ENCODE measurements at regions not wholly inside any gene's neighbourhood (a gene's known extent, or its start where the extent isn't known, plus 50 kb on each side); places are given as distances from the start of the nearest gene placed in this dataset.

DNA sequence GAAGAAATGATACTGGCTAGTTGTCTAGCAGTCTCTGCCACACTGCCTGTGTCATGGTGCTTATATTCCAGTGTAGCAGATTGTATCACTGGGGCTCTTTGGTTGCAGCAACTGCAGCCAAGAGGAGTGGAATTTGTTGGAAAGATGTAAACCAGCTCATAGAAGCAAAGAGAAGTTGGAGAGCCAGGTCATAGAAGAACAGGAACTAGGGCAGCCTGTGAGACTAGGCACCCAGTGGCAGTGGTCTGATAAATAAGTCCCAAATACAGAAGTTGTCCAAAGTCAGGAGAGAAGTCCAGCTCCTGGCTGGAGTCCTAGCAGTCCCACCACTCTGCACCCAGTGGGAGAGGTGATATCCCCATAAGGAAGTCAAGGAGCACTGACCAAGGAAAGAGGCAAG is 172.5 kb upstream of the ARID2 start:
- H3K27ac ChIP-seq (ENCODE audit: low read length), result no peak overlapping the region
- H2AFZ ChIP-seq (ENCODE audit: low read length), result no peak overlapping the region
- no peak overlapping the region for H3K4me2 ChIP-seq (ENCODE audit: low read depth, low read length)
- no peak overlapping the region for H3K9ac ChIP-seq (ENCODE audit: low read length)
- no peak for DNase-seq
- no peaks in the 10 kb centered on the region for H3K9me2 ChIP-seq (replicated peaks; ENCODE audit: insufficient read depth, low read length)
- H3K9me3 ChIP-seq (replicated peaks; ENCODE audit: insufficient read depth, low read length), result no peaks in the 10 kb centered on the region
- H3K36me3 ChIP-seq (replicated peaks; ENCODE audit: insufficient read depth, low read length), result no peaks in the 10 kb centered on the region
- H3K4me1 ChIP-seq (ENCODE audit: low read length), result no peaks in the 10 kb centered on the region
- no peaks in the 10 kb centered on the region for H3K79me2 ChIP-seq (ENCODE audit: low read length)
- no peaks in the 10 kb centered on the region for H3F3A ChIP-seq (ENCODE audit: insufficient read depth, low read length)
- no peaks in the 10 kb centered on the region for H3K27me3 ChIP-seq (replicated peaks; ENCODE audit: insufficient read depth, low read length)
- no peak overlapping the region for H3K4me3 ChIP-seq (ENCODE audit: low read length)
- TF ChIP-seq EZH2 (optimal IDR thresholded peaks at IDR 0.05; ENCODE audit: low read depth, low read length) (no peak), EZH2phosphoT487 (IDR thresholded peaks at IDR 0.05; ENCODE audit: low read length) (no peak), CTCF (IDR thresholded peaks at IDR 0.05; ENCODE audit: low read length) (no peak)
- H4K20me1 ChIP-seq (ENCODE audit: insufficient read depth, low read length), result no peaks in the 10 kb centered on the region

DNA sequence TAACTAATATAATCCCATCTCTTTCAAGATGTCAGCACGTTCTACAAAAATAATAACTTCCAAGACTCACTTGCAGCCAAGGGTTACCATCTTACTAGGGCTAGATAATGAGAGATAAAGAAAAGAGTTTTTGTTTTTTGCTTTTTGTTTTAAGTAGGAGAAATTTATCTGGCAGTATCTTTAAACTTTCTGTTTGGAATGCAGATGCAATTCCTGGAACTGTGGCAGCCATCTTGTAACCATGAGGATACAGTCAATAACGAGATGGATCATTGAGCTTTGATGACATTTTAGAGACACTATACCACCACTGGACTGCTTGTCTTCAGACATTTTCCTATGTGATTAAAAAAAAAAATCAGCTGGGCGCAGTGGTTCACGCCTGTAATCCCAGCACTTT is 171.2 kb upstream of the ARID2 start:
- Histone ChIP-seq H3K9me2 (replicated peaks; ENCODE audit: insufficient read depth, low read length) (no peaks in the 10 kb centered on the region), H3K4me3 (ENCODE audit: low read length) (no peak overlapping the region), H3K79me2 (ENCODE audit: low read length) (no peaks in the 10 kb centered on the region), H3K36me3 (replicated peaks; ENCODE audit: insufficient read depth, low read length) (no peaks in the 10 kb centered on the region), H3K4me2 (ENCODE audit: low read depth, low read length) (no peak overlapping the region), H4K20me1 (ENCODE audit: insufficient read depth, low read length) (no peaks in the 10 kb centered on the region), H3K4me1 (ENCODE audit: low read length) (no peaks in the 10 kb centered on the region), H3K27me3 (replicated peaks; ENCODE audit: insufficient read depth, low read length) (no peaks in the 10 kb centered on the region), H3K9me3 (replicated peaks; ENCODE audit: insufficient read depth, low read length) (no peaks in the 10 kb centered on the region), H3F3A (ENCODE audit: insufficient read depth, low read length) (no peaks in the 10 kb centered on the region), H3K27ac (ENCODE audit: low read length) (no peak overlapping the region), H2AFZ (ENCODE audit: low read length) (no peak overlapping the region), H3K9ac (ENCODE audit: low read length) (no peak overlapping the region)
- no peak for DNase-seq
- TF ChIP-seq EZH2phosphoT487 (IDR thresholded peaks at IDR 0.05; ENCODE audit: low read length), result no peak
- TF ChIP-seq EZH2 (optimal IDR thresholded peaks at IDR 0.05; ENCODE audit: low read depth, low read length), result no peak
- no peak for TF ChIP-seq CTCF (IDR thresholded peaks at IDR 0.05; ENCODE audit: low read length)

DNA sequence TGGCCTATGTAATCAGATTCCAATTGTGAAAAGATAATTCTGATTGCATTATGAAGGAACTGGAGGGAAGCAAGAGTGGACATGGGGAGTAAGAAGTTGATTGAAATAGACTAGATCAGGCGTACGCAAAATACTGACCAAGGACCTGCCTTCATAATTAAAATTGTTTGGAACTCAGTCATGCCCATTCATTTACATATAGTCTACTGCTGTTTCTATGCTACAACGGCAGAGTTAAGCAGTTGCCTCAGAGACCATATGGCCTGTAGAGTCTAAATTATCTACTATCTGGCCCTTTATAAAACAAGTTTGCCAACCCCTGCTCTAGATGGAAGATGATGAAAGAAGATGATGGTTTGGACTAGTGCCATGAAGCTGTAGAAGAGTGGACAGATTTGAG is 170.0 kb upstream of the ARID2 start:
- no peak overlapping the region for H2AFZ ChIP-seq (ENCODE audit: low read length)
- no peaks in the 10 kb centered on the region for H3K36me3 ChIP-seq (replicated peaks; ENCODE audit: insufficient read depth, low read length)
- no peak overlapping the region for H3K9ac ChIP-seq (ENCODE audit: low read length)
- no peak overlapping the region for H3K27ac ChIP-seq (ENCODE audit: low read length)
- no peaks in the 10 kb centered on the region for H3K79me2 ChIP-seq (ENCODE audit: low read length)
- no peaks in the 10 kb centered on the region for H4K20me1 ChIP-seq (ENCODE audit: insufficient read depth, low read length)
- no peaks in the 10 kb centered on the region for H3F3A ChIP-seq (ENCODE audit: insufficient read depth, low read length)
- H3K4me3 ChIP-seq (ENCODE audit: low read length), result no peak overlapping the region
- no peak for TF ChIP-seq CTCF (IDR thresholded peaks at IDR 0.05; ENCODE audit: low read length)
- TF ChIP-seq EZH2phosphoT487 (IDR thresholded peaks at IDR 0.05; ENCODE audit: low read length), result no peak
- TF ChIP-seq EZH2 (optimal IDR thresholded peaks at IDR 0.05; ENCODE audit: low read depth, low read length), result no peak
- H3K9me3 ChIP-seq (replicated peaks; ENCODE audit: insufficient read depth, low read length), result no peaks in the 10 kb centered on the region
- H3K9me2 ChIP-seq (replicated peaks; ENCODE audit: insufficient read depth, low read length), result no peaks in the 10 kb centered on the region
- DNase-seq, result no peak
- no peaks in the 10 kb centered on the region for H3K4me1 ChIP-seq (ENCODE audit: low read length)
- H3K4me2 ChIP-seq (ENCODE audit: low read depth, low read length), result no peak overlapping the region
- H3K27me3 ChIP-seq (replicated peaks; ENCODE audit: insufficient read depth, low read length), result no peaks in the 10 kb centered on the region

Data from MM.1S (cell line).